CD4-positive, alpha-beta T cell (primary cell): ENCODE measurements at regions not wholly inside any gene's neighbourhood (a gene's known extent, or its start where the extent isn't known, plus 50 kb on each side); places are given as distances from the start of the nearest gene placed in this dataset.

Experiments
- ATAC-seq: fragments of 200-7000 bp; cut with Tn5 transposase; one replicate; pipeline ENCODE4 v1.10.0; 2022; ENCODE audit warnings: mild to moderate bottlenecking; ENCODE audit not compliant: poor library complexity
- CTCF ChIA-PET: fragments of 350-600 bp; sonication (Branson Sonifier 250); formaldehyde crosslinking; loops from one replicate; lab custom pipeline; 2021; ENCODE audit warnings: antibody characterized with exemption, inconsistent platforms; lab: Charles Lee
- POLR2A ChIA-PET: fragments of 350-600 bp; sonication (Branson Sonifier 250); formaldehyde crosslinking; loops from one replicate; lab custom pipeline; 2021; ENCODE audit warnings: antibody characterized with exemption, inconsistent platforms; lab: Charles Lee
- DNase-seq, 14 experiments: peaks; one replicate each; pipeline ENCODE4 v3.0.0-alpha.2; 2013 to 2020; ENCODE audit warnings: mixed read lengths in 2 of 14
- H3K27ac ChIP-seq, 2 donors: one replicate each; pipeline versions ENCODE4 v1.5.1 to v1.7.0; 2013; ENCODE audit warnings: low read length in 2 of 2, low read depth in 1 of 2, mild to moderate bottlenecking in 1 of 2
- H3K27me3 ChIP-seq, 2 experiments: 1 replicate in 1 of 2; 2 replicates in 1 of 2; pipeline versions ENCODE4 v1.6.1 to v1.7.0; 2013; ENCODE audit warnings: low read length in 2 of 2, control low read depth in 1 of 2, mild to moderate bottlenecking in 1 of 2, moderate library complexity in 1 of 2; ENCODE audit not compliant: insufficient read depth in 2 of 2, control insufficient read depth in 1 of 2
- H3K36me3 ChIP-seq: one replicate; pipeline ENCODE4 v1.6.1; 2013; ENCODE audit warnings: low read length, control low read depth; ENCODE audit not compliant: insufficient read depth
- H3K4me1 ChIP-seq: one replicate; pipeline ENCODE4 v1.6.1; 2013; ENCODE audit warnings: low read length, control low read depth; ENCODE audit not compliant: insufficient read depth
- H3K4me3 ChIP-seq: one replicate; pipeline ENCODE4 v1.5.1; 2013; ENCODE audit warnings: mild to moderate bottlenecking, low read length, moderate library complexity
- H3K9me3 ChIP-seq, 2 experiments: 1 replicate in 1 of 2; 2 replicates in 1 of 2; pipeline versions ENCODE4 v1.6.1 to v1.7.0; 2013; ENCODE audit warnings: low read length in 2 of 2, mild to moderate bottlenecking in 2 of 2, control low read depth in 1 of 2, moderate library complexity in 1 of 2; ENCODE audit not compliant: control insufficient read depth in 1 of 2, insufficient read depth in 1 of 2
- H3K27ac Mint-ChIP-seq: one replicate; pipeline ENCODE4 v1.8.0; 2020; ENCODE audit warnings: mixed read lengths
- H3K27me3 Mint-ChIP-seq: one replicate; pipeline ENCODE4 v1.8.0; 2021; ENCODE audit warnings: mixed read lengths
- H3K36me3 Mint-ChIP-seq: one replicate; pipeline ENCODE4 v1.8.0; 2021; ENCODE audit warnings: low read depth, mixed read lengths
- H3K4me1 Mint-ChIP-seq: one replicate; pipeline ENCODE4 v1.8.0; 2021; ENCODE audit warnings: low read depth, mixed read lengths
- H3K4me3 Mint-ChIP-seq: one replicate; pipeline ENCODE4 v1.8.0; 2020; ENCODE audit warnings: mild to moderate bottlenecking, mixed read lengths
- H3K9me3 Mint-ChIP-seq: one replicate; pipeline ENCODE4 v1.8.0; 2020; ENCODE audit warnings: mixed read lengths
- CTCF ChIP-seq: fragments of 200-600 bp; IDR thresholded peaks from one replicate; pipeline ENCODE4 v1.8.0; 2022; ENCODE audit warnings: antibody characterized with exemption, mild to moderate bottlenecking
- intact Hi-C, 2 experiments: fragments of 100-400 bp; cut with DNase I in 1 of 2; cut with micrococcal nuclease in 1 of 2; formaldehyde crosslinking; loops; one replicate each; pipeline versions ENCODE4 v1.15.1 to v1.9.0; 2023 to 2025; cut with DNase I, micrococcal nuclease

- CTCF ChIA-PET: interaction anchor here (0.7 to 1.4 kb wide), 2 partner anchors 9 to 15 kb away, joined by 3 to 5 read pairs; no protein-coding TSS in a partner anchor
- H3K27ac Mint-ChIP-seq: no peak overlapping the region
Measured at GRCh38 chr12:81949841-81950308, 190.7 kb upstream of the PPFIA2 start.

DNA sequence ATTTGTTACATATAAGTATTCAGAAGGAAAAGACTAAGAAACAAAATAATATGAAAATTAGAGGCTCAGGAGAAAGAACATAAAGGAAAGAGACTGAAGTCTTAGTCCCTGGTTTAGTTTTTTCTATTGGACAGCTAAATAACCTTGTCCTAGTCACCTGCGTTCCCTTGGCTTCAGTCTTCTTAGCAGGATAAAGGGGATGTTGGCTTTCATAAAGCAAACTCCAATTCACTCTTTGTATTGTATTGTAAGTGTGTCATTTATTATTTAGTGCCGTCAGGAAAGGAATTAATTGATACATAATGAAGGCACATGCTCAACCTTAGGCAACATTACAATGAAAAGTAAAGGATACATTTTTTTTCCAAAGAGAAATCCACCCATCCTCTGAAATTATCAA lies 190.3 kb upstream of the PPFIA2 start:
- Histone ChIP-seq H3K27ac (no peak overlapping the region), H3K4me1 (no peaks in the 10 kb centered on the region), H3K4me3 (no peak overlapping the region), H3K27me3 (no peaks in the 10 kb centered on the region), H3K36me3 (no peaks in the 10 kb centered on the region), H3K9me3 (peaks cover 0 to 3% of the 10 kb centered on the region in 2 experiments)
- intact Hi-C loops: no loop called here
- CTCF ChIA-PET: interaction anchor here (0.7 to 1.4 kb wide), 2 partner anchors 8 to 14 kb away, joined by 3 to 5 read pairs; no protein-coding TSS in a partner anchor
- Mint-ChIP-seq H3K4me3 (no peak overlapping the region), H3K4me1 (peaks cover 29% of the 10 kb centered on the region), H3K27ac (no peak overlapping the region), H3K36me3 (no peaks in the 10 kb centered on the region), H3K27me3 (no peaks in the 10 kb centered on the region), H3K9me3 (no peaks in the 10 kb centered on the region)
- POLR2A ChIA-PET: no interaction called here
- no peak for TF ChIP-seq CTCF
- ATAC-seq (no peak), DNase-seq (no peak)

More at GRCh38 chr12:81949841-81950308, 190.7 kb upstream of the PPFIA2 start:
- no peak overlapping the region for H3K4me3 ChIP-seq
- Mint-ChIP-seq H3K9me3 (no peaks in the 10 kb centered on the region), H3K4me1 (peaks cover 25% of the 10 kb centered on the region), H3K4me3 (no peak overlapping the region), H3K36me3 (no peaks in the 10 kb centered on the region), H3K27me3 (no peaks in the 10 kb centered on the region)
- H3K4me1 ChIP-seq: no peaks in the 10 kb centered on the region
- POLR2A ChIA-PET: no interaction called here
- H3K27me3 ChIP-seq: no peaks in the 10 kb centered on the region
- ATAC-seq (no peak), DNase-seq (peak in 1 of 14 experiments; percentile 7)
- H3K27ac ChIP-seq: no peak overlapping the region
- peaks cover 0 to 3% of the 10 kb centered on the region in 2 experiments for H3K9me3 ChIP-seq
- TF ChIP-seq CTCF: no peak
- no peaks in the 10 kb centered on the region for H3K36me3 ChIP-seq
- intact Hi-C loops: no loop called here

DNA sequence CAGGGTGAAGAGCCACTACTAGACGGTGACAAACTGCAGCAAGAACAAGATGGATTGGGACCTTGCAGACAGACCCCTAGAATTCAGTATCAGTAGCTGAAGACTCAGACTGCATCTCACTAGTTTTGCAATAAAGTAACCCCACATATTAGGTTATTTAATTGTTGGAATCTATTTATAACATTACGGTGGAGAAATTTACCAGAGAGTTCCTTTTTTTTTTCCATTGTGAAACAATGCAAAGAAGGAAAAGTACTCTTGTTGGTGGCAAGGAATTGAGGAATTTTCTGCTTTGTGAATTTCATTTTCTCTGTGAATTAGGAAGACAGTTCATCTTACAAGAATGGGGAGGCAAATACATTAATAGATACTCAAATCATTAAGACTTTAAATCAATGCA lies 185.7 kb upstream of the PPFIA2 start:
- Mint-ChIP-seq H3K4me3 (no peak overlapping the region), H3K27me3 (no peaks in the 10 kb centered on the region), H3K4me1 (peaks cover 64% of the 10 kb centered on the region), H3K27ac (no peak overlapping the region), H3K9me3 (no peaks in the 10 kb centered on the region), H3K36me3 (no peaks in the 10 kb centered on the region)
- Histone ChIP-seq H3K4me3 (no peak overlapping the region), H3K27me3 (no peaks in the 10 kb centered on the region), H3K27ac (no peak overlapping the region), H3K9me3 (peaks cover 0 to 3% of the 10 kb centered on the region in 2 experiments), H3K36me3 (no peaks in the 10 kb centered on the region), H3K4me1 (peaks cover 21% of the 10 kb centered on the region)
- CTCF ChIA-PET: no interaction called here
- ATAC-seq (no peak), DNase-seq (no peak)
- intact Hi-C loops: no loop called here
- POLR2A ChIA-PET: no interaction called here
- no peak for TF ChIP-seq CTCF
